ENCODE measurements at regions not wholly inside any gene's neighbourhood (a gene's known extent, or its start where the extent isn't known, plus 50 kb on each side); places are given as distances from the start of the nearest gene placed in this dataset.

DNA sequence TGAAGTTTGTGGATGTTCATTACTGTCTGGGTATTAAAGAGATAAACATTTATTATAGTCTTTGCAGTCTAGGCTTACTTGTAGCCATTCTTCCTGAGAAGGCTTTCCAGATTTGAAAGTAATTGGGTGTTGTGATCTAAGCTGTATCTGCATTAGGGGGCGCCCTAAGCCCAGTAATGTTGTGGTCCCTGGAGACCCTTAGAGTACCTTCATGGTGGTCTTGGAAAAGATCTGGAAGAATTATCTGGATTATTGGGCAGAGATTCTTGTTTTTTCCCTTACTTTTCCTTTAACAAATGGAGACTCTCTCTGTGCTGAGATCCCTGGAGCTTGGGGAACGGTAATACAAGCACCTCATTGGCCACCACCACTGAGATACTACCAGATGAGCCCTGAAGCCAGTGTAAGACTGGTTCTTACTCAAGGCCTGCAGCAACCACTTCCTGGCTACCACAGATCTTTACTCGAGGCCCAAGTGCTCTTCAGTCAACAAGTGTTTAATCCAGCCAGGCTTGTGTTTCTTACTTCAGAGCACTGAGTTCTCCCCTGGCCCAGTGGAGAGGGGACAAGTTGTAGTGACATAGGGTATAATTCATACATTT, 63.1 kb downstream of the RTL3 start:
- DNase-seq (ENCODE audit: extremely low read depth in 1 of 4, low spot score in 3 of 4) (no peak), FAIRE-seq (no peak)

More for the DNA sequence above, 63.1 kb downstream of the RTL3 start:
- intact Hi-C loops (cut with micrococcal nuclease) = no loop called here
- no peak for ATAC-seq
- Histone ChIP-seq H3K27me3 (ENCODE audit: control insufficient read depth in 2 of 2, insufficient read depth in 2 of 2, low read length in 2 of 2) (no peaks in the 10 kb centered on the region), H3K36me3 (ENCODE audit: control insufficient read depth, insufficient read depth, low read length) (no peaks in the 10 kb centered on the region), H2AFZ (ENCODE audit: low read depth, low read length) (no peak overlapping the region), H3K4me1 (replicated peaks in 1 of 2; ENCODE audit: control insufficient read depth in 2 of 2, insufficient read depth in 2 of 2, low read length in 2 of 2) (no peaks in the 10 kb centered on the region), H3K27ac (ENCODE audit: extremely low read depth, low read depth, low read length) (no peak overlapping the region), H3K9me3 (replicated peaks; ENCODE audit: control insufficient read depth, insufficient read depth, low read depth, low read length) (no peaks in the 10 kb centered on the region), H3K4me2 (ENCODE audit: insufficient read depth, low read length) (no peak overlapping the region), H3K4me3 (no peak overlapping the region), H3K9me1 (ENCODE audit: control insufficient read depth, insufficient read depth, low read length) (no peaks in the 10 kb centered on the region), H3K9ac (ENCODE audit: insufficient read depth in 1 of 2, low read depth in 2 of 2, low read length in 2 of 2) (no peak overlapping the region), H3K79me2 (ENCODE audit: control insufficient read depth, insufficient read depth, low read length) (no peaks in the 10 kb centered on the region), H4K20me1 (replicated peaks; ENCODE audit: control insufficient read depth, insufficient read depth, low read length) (no peaks in the 10 kb centered on the region)
- in situ Hi-C loops (cut with MboI) = no loop called here
- 0% methylated on average over 2 of the region's 3 CpGs for WGBS (ENCODE audit: insufficient coverage, low coverage, missing lambda C conversion rate)
- ChIA-PET CTCF (ENCODE audit: low intra/inter-chr PET ratio) (no interaction called here), POLR2A (no interaction called here)
- TF ChIP-seq, protein P1, sequence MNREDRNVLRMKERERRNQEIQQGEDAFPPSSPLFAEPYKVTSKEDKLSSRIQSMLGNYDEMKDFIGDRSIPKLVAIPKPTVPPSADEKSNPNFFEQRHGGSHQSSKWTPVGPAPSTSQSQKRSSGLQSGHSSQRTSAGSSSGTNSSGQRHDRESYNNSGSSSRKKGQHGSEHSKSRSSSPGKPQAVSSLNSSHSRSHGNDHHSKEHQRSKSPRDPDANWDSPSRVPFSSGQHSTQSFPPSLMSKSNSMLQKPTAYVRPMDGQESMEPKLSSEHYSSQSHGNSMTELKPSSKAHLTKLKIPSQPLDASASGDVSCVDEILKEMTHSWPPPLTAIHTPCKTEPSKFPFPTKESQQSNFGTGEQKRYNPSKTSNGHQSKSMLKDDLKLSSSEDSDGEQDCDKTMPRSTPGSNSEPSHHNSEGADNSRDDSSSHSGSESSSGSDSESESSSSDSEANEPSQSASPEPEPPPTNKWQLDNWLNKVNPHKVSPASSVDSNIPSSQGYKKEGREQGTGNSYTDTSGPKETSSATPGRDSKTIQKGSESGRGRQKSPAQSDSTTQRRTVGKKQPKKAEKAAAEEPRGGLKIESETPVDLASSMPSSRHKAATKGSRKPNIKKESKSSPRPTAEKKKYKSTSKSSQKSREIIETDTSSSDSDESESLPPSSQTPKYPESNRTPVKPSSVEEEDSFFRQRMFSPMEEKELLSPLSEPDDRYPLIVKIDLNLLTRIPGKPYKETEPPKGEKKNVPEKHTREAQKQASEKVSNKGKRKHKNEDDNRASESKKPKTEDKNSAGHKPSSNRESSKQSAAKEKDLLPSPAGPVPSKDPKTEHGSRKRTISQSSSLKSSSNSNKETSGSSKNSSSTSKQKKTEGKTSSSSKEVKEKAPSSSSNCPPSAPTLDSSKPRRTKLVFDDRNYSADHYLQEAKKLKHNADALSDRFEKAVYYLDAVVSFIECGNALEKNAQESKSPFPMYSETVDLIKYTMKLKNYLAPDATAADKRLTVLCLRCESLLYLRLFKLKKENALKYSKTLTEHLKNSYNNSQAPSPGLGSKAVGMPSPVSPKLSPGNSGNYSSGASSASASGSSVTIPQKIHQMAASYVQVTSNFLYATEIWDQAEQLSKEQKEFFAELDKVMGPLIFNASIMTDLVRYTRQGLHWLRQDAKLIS (CRISPR knock-in tag; IDR thresholded peaks at IDR 0.05) = no peak
- TF ChIP-seq ZNF695 (CRISPR knock-in tag; IDR thresholded peaks at IDR 0.05) (no peak), ARHGAP35 (IDR thresholded peaks at IDR 0.05; ENCODE audit: partially characterized antibody) (no peak), ZBTB34 (CRISPR knock-in tag; IDR thresholded peaks at IDR 0.05) (no peak)
- TF ChIP-seq, protein P2, sequence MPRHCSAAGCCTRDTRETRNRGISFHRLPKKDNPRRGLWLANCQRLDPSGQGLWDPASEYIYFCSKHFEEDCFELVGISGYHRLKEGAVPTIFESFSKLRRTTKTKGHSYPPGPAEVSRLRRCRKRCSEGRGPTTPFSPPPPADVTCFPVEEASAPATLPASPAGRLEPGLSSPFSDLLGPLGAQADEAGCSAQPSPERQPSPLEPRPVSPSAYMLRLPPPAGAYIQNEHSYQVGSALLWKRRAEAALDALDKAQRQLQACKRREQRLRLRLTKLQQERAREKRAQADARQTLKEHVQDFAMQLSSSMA (CRISPR knock-in tag; IDR thresholded peaks at IDR 0.05) = no peak
- no TSS peak for BruUV-seq (replicated peaks)

Measured in K562 (cell line).